SH-SY5Y (cell line): ENCODE measurements at regions not wholly inside any gene's neighbourhood (a gene's known extent, or its start where the extent isn't known, plus 50 kb on each side); places are given as distances from the start of the nearest gene placed in this dataset.

Experiments used
- GATA2 ChIP-seq: IDR thresholded peaks from 2 replicates; pipeline ENCODE4 v1.6.1; 2011; ENCODE audit warnings: mild to moderate bottlenecking, low read depth, low read length
- GATA3 ChIP-seq: IDR thresholded peaks from 2 replicates; pipeline ENCODE4 v1.6.1; 2011; ENCODE audit warnings: low read depth, mild to moderate bottlenecking, low read length, moderate library complexity

DNA sequence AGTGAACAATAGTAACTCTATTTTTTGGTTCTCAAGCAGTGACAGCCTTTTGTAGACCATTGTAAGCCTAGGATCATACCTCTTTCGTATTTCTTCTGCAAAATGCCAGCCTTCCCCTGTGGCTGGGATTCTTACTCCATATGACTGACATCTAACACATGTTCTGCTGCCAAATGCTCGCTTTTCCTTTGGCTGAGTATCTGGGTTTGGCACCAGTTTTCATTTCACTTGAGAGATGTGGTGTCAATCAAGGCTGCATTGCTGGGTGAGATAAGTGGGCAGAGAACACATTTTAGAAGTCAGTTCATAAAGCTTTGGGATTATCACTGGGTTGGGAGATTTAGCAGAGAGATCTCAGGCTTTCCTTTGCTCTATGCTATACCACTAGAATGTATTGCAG is 514.7 kb upstream of the SGO1 start:
- TF ChIP-seq GATA2 (no peak), GATA3 (no peak)
